Lower lobe of right lung (tissue), 2 donors: ENCODE measurements at regions not wholly inside any gene's neighbourhood (a gene's known extent, or its start where the extent isn't known, plus 50 kb on each side); places are given as distances from the start of the nearest gene placed in this dataset.

Experiments used
- ATAC-seq, 2 donors: fragments of 200-7000 bp; cut with Tn5 transposase; one replicate each; pipeline ENCODE4 v1.9.1; 2020 to 2022; ENCODE audit warnings: mild to moderate bottlenecking in 2 of 2, moderate library complexity in 2 of 2
- DNase-seq: peaks from one replicate; pipeline ENCODE4 v3.0.0-alpha.2; 2020
- H3K27ac ChIP-seq: fragments of 200-600 bp; one replicate; pipeline ENCODE4 v1.8.0; 2022
- H3K27me3 ChIP-seq: fragments of 200-600 bp; one replicate; pipeline ENCODE4 v1.8.0; 2022; ENCODE audit warnings: low read depth
- H3K36me3 ChIP-seq: fragments of 200-600 bp; one replicate; pipeline ENCODE4 v1.8.0; 2022; ENCODE audit warnings: mild to moderate bottlenecking
- H3K4me1 ChIP-seq: fragments of 200-600 bp; one replicate; pipeline ENCODE4 v1.8.0; 2022
- H3K4me3 ChIP-seq: fragments of 200-600 bp; one replicate; pipeline ENCODE4 v1.8.0; 2022; ENCODE audit warnings: mild to moderate bottlenecking
- H3K9me3 ChIP-seq: fragments of 200-600 bp; one replicate; pipeline ENCODE4 v1.8.0; 2022
- intact Hi-C: fragments of 100-400 bp; cut with DNase I; formaldehyde crosslinking; loops from one replicate; pipeline ENCODE4 v1.11.0; 2022
- TF ChIP-seq, protein P1 (sequence below): fragments of 200-600 bp; IDR thresholded peaks from one replicate; pipeline ENCODE4 v1.8.0; 2022; ENCODE audit warnings: antibody characterized with exemption, mild to moderate bottlenecking
- donor health status: DM: no; HTN: yes; CAD: no; lungs with severe emphysema.

DNA sequence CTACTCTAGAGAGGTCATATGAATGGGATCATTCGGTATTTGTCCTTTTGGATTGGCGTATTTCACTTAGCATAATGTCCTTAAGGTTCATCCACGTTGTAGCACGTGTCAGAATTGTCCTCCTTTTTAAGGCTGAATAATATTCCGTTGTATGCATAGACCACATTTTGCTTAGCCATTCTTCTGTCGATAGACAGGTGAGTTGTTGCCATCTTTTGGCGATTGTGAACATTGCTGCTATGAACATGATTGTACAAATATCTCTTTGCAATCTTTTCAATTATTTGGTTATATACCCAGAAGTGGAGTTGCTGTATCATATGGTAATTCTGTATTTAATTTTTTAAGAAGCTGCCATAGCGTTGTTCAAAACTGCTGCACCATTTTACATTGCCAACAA lies 52.4 kb upstream of the GOLGA8J start:
- TF ChIP-seq, protein P1, sequence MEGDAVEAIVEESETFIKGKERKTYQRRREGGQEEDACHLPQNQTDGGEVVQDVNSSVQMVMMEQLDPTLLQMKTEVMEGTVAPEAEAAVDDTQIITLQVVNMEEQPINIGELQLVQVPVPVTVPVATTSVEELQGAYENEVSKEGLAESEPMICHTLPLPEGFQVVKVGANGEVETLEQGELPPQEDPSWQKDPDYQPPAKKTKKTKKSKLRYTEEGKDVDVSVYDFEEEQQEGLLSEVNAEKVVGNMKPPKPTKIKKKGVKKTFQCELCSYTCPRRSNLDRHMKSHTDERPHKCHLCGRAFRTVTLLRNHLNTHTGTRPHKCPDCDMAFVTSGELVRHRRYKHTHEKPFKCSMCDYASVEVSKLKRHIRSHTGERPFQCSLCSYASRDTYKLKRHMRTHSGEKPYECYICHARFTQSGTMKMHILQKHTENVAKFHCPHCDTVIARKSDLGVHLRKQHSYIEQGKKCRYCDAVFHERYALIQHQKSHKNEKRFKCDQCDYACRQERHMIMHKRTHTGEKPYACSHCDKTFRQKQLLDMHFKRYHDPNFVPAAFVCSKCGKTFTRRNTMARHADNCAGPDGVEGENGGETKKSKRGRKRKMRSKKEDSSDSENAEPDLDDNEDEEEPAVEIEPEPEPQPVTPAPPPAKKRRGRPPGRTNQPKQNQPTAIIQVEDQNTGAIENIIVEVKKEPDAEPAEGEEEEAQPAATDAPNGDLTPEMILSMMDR: no peak
- no peak overlapping the region for H3K27ac ChIP-seq
- peaks cover 6% of the 10 kb centered on the region for H3K9me3 ChIP-seq

DNA sequence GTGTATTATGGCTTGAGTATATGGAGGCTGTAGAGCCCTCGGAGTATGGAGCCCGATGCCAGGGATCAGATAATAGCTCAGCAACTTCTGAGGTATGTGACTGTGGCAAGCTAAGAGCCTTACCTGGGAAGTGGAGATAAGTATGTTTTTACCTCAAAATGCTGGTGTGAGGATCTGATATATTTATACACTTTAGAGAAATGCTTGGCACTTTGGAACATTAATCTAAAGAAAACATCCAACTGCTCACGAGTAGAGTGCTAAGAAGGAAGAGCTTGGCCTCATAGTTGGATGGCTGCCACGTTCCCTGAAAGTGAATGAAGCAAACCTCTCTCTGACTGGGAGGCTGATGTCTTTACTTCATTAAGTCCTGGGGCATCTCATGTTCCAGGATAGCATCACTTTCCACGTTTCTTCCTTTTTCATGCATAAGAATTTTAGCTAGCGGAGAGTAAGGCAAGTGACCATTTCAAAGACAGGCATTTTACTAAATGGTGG lies 58.9 kb upstream of the GOLGA8J start:
- Histone ChIP-seq H3K27me3 (no peaks in the 10 kb centered on the region), H3K27ac (no peak overlapping the region), H3K4me1 (no peaks in the 10 kb centered on the region), H3K9me3 (no peaks in the 10 kb centered on the region), H3K4me3 (no peak overlapping the region), H3K36me3 (no peaks in the 10 kb centered on the region)
- DNase-seq (no peak), ATAC-seq (no peak)
- TF ChIP-seq, protein P1: no peak
- intact Hi-C loops: no loop called here

More for the DNA sequence above, 52.4 kb upstream of the GOLGA8J start:
- intact Hi-C loops: no loop called here
- Histone ChIP-seq H3K27me3 (no peaks in the 10 kb centered on the region), H3K4me3 (no peak overlapping the region), H3K36me3 (no peaks in the 10 kb centered on the region), H3K4me1 (no peaks in the 10 kb centered on the region)
- ATAC-seq (no peak), DNase-seq (no peak)

DNA sequence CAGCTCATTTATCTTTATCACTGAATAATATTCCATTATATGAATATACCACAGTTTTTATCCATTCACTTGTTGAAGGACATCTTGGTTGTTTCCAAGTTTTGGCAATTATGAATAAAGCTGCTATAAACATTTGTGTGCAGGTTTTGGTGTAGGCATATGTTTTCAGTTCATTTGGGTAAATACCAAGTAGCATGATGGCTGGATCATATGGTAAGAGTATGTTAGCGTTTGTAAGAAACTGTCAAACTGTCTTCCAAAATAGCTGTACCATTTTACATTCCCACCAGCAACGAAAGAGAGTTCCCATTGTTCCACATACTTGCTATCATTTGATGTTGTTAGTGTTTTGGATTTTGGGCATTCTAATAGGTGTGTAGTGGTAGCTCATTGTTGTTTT lies 72.0 kb upstream of the GOLGA8J start:
- H3K9me3 ChIP-seq: no peaks in the 10 kb centered on the region
- no peaks in the 10 kb centered on the region for H3K36me3 ChIP-seq
- intact Hi-C loops: no loop called here
- TF ChIP-seq, protein P1: no peak
- no peak for ATAC-seq
- no peaks in the 10 kb centered on the region for H3K27me3 ChIP-seq
- H3K4me1 ChIP-seq: no peaks in the 10 kb centered on the region
- no peak overlapping the region for H3K4me3 ChIP-seq
- H3K27ac ChIP-seq: no peak overlapping the region
- DNase-seq: no peak

DNA sequence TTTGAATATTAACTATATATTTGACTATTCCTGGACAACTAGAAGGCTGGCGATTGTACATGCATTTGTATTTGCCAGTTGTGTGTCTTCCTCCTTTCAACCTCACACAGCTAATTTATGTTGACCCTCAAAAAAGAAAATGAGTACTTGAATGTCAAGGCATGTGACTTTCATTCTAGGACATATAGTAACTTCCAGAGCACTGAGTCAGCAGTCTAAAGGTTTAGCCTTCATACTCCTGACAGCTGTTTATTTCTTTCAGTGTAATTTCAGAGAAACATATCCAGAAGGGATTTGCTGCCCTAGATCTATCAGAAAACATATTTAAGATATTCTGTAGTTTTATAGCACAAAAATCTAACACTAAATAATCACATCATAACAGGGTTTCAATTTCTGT lies 74.6 kb upstream of the GOLGA8J start:
- DNase-seq (no peak), ATAC-seq (no peak)
- TF ChIP-seq, protein P1: no peak
- H3K36me3 ChIP-seq: no peaks in the 10 kb centered on the region
- no peaks in the 10 kb centered on the region for H3K4me1 ChIP-seq
- no peaks in the 10 kb centered on the region for H3K9me3 ChIP-seq
- H3K27me3 ChIP-seq: no peaks in the 10 kb centered on the region
- H3K4me3 ChIP-seq: no peak overlapping the region
- intact Hi-C loops: no loop called here
- no peak overlapping the region for H3K27ac ChIP-seq

DNA sequence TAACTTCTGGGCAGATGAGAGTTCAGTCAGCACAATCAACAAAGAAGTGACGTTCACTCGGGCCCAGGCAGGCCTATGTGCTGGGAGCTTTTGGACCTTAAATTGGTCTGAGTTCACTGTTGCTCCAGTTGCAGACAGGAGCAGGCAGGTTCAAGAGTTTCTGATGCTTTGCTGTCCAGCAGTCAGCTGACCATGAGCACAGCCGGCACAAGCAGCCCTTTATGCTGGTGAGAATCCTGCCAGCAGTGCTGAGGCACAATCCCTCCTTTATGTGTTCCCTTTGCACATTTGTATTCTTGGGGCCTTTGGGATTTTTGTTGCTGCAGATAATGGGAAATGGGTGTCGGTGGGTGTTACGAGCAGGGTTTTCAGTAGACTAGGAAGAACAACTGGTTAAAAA lies 81.2 kb upstream of the GOLGA8J start:
- H3K4me3 ChIP-seq: no peak overlapping the region
- ATAC-seq (no peak), DNase-seq (no peak)
- H3K4me1 ChIP-seq: no peaks in the 10 kb centered on the region
- H3K36me3 ChIP-seq: no peaks in the 10 kb centered on the region
- intact Hi-C loops: no loop called here
- no peaks in the 10 kb centered on the region for H3K9me3 ChIP-seq
- no peaks in the 10 kb centered on the region for H3K27me3 ChIP-seq
- TF ChIP-seq, protein P1: no peak
- H3K27ac ChIP-seq: no peak overlapping the region

DNA sequence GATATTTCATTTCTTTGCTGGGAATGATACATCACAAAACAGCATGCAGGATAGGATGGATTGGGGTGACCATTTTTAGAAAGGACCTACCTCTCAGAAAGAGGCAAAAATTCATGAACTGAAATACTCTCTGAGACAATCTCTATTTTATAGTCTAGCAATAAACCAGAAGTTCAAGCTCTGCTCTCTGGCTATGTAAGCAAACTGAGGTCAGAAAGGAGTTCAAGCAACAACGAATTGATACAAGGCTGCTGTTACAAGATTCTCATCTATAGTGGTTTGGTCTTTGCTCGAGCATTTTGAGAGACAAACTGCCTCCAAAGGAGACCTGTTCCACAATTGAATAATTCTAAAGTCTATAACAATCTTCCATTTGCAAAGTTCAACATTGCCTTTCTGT lies 84.7 kb upstream of the GOLGA8J start:
- ATAC-seq (no peak), DNase-seq (no peak)
- no peaks in the 10 kb centered on the region for H3K9me3 ChIP-seq
- H3K27ac ChIP-seq: no peak overlapping the region
- TF ChIP-seq, protein P1: no peak
- no peaks in the 10 kb centered on the region for H3K4me1 ChIP-seq
- intact Hi-C loops: no loop called here
- no peaks in the 10 kb centered on the region for H3K36me3 ChIP-seq
- no peaks in the 10 kb centered on the region for H3K27me3 ChIP-seq
- no peak overlapping the region for H3K4me3 ChIP-seq
